Stimulated activated CD4-positive, alpha-beta T cell treated with anti-CD3 and anti-CD28 coated beads, Interleukin-4, amount 100 ng/mL, for 4 hours (primary cell): ENCODE measurements at regions not wholly inside any gene's neighbourhood (a gene's known extent, or its start where the extent isn't known, plus 50 kb on each side); places are given as distances from the start of the nearest gene placed in this dataset.

ENCODE experiments used
- DNase-seq, 2 experiments: peaks; one replicate each; pipeline ENCODE4 v3.0.0-alpha.2; 2020

DNA sequence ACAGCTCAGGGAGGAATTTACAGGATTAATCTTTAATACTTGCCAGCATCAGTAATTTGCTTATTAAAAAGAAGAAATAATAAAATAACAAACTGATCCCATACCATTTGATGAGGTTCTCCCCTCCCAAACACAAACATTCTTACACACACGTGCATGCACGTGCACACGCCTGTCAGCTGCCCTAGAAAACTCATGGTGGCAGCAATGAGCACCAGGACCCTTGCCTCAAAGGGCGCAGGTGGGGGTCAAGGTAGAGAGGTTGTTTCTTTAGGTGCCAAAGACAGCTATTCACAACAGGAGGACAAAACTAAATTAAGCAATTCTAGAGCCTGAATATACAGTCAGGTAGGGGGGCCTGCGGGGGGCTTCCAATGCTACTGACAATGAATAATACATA lies 219.3 kb downstream of the BUD13 start:
- DNase-seq = no peak

DNA sequence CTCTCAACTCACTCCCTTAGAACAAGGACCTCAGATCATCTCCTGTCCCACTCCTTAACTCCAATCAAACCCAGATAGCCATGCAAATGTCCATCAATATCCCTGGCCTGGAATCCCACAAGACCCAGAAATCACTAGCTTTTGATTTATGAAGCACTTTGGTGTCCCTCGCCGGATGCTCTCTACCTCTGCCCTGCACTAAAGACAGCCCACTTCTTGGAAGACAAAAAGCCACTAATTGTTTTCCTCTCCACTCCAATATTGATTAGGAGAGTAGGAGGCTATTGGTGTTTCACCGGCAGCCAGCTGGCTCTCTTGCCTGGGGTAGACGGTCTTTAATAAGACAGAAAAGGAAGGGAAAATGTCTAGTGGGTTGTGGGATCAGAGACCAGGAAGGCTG lies 221.2 kb downstream of the BUD13 start:
- DNase-seq = no peak

DNA sequence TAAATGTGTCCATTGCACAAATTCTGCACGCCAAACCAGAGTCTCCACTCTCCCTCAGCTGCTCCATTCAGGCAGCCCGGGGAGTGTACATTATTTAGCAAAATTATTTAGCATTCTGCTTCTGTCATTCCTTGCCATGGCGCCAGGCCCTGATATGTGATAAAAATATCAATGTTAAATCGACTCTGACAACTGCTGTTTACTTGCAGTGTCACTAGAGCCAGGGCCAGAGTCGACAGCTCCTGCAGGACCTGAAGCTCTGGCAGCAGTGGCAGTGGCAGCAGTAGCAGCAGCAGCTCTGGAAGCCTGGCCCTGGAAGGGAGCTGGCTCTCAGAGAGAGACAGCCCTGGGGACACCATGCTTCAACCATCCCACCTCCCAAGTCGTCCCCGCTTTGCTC lies 224.5 kb downstream of the BUD13 start:
- no peak for DNase-seq

DNA sequence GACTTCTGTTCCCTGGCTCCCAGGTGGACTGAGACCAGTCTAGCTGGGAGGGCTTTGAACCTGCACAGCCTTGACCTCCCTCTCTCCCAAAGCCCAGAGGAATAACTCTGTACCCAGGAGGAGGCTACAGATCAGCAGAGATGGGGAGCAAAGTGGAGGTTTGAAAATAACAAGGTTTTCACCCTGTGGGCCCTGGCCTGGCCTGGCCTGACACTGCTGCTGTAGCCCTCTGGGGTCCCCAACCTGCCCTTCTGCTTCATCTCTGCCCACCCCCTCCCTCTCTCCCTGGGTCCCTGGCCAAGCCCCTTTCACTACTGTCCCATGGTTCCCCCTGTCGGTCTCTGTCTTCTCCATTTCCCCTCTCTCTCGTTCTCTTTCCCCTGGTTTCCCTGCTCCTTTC lies 225.2 kb downstream of the BUD13 start:
- no peak for DNase-seq

DNA sequence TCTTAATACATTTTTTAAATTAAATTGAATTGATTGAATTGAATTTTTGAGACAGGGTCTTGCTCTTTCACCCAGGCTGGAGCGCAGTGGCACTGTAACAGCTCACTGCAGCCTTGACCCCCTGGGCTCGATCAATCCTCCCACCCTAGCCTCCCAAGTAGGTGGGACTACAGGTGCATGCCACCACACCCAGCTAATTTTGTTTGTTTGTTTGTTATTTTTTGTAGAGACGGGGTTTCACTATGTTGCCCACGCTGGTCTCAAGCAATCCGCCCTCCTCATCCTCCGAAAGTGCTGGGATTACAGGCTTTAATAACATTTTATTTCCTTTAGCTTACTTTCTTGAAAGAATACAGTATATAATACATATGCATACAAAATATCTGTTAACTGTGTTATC lies 226.9 kb downstream of the BUD13 start:
- DNase-seq = no peak

DNA sequence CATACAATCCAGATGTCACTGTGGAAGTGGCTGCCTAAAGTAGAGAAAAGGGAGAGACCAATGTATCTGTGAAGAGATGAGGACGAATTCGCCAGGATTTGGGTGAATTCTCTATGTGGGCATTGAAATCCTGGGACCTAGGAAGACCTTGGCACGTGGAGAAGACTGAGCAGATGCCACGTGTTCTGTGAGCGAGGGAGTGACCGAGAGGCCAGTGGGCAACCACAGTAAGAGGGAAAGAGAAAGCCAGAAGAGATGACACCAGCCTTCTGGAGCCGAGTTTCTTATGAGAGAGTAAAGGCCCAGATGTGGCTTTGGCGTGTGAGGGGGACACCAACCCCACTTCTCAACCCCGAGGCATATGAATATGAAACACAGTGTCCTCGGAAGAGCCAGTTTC lies 228.1 kb downstream of the BUD13 start:
- DNase-seq = no peak

DNA sequence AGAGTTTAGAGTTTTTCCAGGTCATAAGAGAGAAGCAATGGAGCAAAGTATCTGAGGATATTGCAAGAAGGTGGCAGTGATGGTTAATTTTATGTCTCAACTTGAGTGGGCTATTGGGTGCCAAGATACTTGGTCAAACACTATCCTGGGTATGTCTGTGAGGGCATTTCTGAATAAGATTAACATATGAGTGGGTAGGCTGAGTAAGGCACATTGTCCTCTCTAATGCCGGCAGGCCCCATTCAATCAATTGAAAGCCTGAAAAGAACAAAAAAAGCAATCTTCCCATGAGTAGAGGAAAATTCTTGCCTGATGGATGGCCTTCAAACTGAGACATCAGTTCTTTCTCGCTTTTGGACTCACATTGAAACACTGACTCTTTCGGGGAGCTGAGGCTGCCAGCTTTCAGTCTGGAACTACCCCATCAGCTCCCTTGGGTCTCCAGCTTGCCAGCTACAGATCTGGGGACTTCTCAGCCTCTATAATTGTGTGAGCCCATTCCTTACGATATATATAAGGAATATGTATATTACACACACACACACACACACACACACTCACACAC lies 228.8 kb downstream of the BUD13 start:
- DNase-seq = no peak

DNA sequence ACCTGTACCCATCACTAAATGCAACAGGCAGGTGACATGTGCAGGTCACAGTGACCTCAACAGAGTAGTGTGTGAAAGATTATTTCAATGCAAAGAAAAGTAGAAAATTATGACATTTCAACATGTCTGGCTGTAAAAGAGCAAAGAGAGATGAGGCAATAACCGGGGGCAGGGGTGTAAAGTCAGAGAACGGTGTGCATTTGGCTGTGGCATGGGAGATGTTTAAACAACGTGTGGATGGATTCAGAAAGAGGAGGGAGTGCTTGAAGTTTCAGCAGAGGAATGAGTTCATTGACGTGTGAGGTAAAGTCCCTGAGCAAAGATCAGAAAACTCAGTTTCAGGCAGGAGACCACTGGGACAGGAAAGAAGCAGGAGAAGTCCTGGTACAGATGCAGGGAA lies 229.7 kb downstream of the BUD13 start:
- DNase-seq = no peak

DNA sequence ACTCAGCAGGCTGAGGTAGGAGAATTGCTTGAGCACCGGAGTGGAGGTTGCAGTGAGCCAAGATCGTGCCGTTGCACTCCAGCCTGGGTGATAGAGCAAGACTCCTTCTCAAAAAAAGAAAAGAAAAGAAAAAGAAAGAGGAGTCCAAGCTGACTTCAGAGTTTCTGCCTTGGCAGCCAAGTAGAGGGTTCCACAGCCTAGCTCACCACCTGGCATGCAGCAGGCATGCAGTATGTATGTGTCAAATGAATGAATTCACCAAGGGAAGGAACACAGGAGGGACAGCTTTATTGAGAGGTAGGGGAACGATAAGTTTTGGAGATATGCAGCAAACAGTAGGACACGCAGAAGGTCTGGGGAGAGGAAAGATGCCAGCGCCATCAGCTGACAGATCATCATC lies 230.4 kb downstream of the BUD13 start:
- no peak for DNase-seq

DNA sequence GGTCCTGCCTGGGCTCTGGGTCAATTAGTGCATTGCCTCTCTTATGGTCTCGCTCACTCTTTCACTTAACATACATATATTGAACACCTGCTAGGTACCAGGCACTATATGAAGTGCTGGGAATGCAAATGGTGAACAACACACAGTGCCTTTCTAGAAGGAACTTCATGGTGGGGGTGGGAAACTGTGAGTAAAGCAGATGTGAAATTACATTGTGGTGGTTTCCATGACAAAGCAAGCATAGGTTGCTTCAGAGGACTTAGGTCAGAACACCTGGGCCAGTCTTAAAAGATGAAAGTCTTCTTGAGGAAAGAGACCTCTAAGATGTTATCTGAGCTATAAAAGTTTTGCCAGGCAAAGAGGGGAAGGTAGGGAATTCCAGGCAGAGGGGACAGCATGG lies 231.3 kb downstream of the BUD13 start:
- no peak for DNase-seq

DNA sequence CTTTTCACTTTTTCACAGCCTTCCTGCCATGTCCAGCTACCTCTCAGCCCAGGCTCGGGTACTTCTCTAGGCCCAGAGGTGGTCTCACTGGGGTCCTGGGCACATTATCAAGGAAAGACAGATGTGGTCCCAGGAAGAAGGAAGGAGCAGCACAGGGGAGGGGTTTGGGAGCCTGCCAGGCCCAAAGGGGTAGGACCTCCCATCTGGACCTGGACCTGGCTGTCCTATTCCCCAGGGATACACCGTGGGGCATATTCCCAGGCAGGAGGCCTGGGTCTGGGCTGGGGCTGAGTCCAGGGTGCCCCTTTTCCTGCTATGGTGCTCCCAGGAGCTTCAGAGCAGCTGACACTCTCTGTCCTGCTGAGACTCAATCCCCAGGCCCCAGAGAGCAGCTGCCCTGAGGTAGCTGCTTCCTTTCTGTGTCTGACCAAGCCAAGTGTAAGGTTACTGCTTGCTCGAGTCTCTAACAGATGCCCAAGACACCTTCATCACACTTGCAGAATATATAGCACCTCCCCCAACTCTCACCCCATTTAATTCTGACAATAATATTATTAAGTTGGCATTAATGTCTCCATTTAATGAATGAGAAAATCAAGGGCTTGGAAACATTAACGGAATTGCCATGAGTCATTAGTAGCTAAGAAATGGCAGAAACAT lies 232.0 kb downstream of the BUD13 start:
- DNase-seq = no peak

DNA sequence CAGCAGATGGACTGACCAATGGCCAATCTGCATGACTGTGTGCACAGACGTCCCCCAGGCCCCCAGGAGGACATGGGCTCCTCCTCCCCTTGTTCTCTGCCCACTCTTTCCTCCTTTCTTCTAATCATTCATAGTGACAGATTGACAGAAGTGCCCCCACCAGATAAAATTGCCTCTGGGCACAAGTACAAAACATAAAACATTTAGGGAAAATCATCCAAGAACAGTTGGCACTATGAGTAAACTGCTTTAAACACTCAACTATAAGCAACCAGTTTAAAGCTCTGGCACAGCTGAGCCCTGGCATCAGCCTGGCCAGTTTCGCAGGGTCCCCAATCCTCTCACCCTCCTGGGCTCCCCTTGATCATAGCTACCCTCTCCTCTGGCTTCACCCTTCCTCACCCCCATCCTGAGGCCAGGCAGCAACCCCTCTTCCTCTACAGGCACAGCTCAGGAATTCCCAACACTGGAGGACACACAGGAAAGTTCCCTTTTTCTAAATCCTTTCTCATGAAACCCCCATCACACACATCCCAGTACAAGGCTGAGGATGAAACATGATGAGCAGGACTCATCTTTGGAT lies 232.9 kb downstream of the BUD13 start:
- DNase-seq = no peak

DNA sequence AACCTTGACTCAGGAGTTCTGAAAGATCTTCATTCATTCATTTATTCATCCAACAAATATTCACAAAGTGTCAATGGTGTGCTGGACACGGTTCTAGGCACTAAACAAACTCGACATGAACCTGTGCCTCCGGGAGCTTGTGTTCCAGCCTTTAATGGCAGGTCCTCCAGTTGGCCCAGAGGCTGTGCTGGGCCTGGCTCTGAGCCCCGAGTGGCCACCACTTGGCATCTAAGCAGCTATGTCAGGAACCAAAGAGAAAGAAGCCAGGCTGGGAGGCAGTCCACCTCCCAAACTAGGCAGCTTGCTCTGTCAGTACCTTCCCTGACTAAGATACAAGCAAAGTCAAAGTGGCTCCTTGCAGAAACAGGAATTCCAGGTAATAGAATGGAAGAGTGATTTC lies 233.6 kb downstream of the BUD13 start:
- no peak for DNase-seq

DNA sequence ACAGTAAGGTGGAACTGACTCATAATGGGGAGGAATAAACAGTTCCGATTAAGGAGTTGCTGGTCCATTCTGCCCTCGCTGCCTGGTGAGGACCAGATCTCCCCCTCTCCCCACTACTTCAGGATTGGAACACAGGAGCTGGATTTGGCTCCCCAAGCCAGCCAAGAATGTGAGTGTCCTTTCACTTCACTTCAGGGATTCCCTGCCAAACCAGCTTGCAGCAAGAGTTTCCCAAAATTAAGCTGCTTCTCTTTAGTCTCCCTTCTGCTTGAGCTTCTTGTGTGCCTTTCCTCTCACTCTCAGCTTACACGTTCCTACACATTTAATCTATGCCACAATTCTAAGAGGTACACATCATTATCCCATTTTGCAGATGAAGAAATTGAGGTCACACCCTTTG lies 234.1 kb downstream of the BUD13 start:
- DNase-seq = no peak

DNA sequence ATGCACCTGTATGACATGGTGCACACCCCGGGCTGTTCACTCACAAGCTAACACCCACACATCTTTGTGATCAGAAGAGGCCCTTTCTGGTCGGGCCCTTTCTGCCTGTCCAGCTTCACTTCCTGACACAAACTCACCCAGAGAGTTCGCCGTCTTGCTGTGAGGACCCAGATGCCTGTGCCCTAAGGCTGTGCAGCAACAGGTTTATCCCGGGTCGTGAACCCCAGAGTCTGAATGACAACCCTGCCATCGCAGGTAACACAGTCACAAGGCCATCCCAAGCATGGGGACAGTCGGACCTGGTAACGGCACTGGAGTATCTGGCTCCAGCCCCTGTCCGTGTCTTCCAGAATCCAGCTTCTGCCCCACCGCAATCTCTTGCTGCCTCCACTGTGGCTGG lies 235.1 kb downstream of the BUD13 start:
- no peak for DNase-seq

DNA sequence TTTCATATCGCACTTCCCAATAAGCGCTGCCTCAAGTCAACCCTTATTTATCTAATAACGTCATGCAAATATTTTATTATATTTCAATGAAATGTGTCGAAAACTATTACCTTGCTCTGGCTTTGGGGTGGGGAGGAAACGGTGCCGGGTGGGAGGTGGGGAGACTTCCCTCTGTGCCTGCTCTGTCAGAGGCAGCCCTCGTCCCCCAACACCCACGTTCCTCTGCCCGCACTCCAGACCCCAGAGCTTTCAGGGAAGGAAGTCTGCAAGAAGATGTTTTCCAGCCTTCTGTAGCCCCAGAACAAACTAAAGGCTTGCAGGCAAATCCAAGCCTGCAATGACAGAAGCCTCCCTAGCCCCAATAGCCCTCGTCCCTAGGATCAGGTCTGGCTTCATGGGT lies 235.7 kb downstream of the BUD13 start:
- DNase-seq = no peak

DNA sequence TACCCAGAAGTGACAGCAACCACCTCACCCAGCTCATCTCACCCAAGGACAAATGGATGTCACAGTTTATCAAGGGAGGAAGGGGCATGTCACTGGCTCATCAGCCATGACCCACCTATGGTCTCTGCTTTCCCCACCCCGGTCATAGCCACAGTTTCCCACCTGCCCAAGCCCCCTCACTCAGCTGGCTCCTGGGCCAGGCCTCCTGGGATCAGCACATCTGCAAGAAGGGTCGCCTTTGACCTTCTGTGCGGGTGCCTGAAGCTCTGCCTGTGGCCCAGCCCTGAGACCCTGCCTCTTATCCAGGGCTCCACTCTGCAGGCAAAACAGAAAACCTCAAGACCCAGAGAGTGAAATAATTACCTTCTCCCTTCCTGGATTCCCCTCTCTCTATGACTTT lies 236.4 kb downstream of the BUD13 start:
- no peak for DNase-seq

DNA sequence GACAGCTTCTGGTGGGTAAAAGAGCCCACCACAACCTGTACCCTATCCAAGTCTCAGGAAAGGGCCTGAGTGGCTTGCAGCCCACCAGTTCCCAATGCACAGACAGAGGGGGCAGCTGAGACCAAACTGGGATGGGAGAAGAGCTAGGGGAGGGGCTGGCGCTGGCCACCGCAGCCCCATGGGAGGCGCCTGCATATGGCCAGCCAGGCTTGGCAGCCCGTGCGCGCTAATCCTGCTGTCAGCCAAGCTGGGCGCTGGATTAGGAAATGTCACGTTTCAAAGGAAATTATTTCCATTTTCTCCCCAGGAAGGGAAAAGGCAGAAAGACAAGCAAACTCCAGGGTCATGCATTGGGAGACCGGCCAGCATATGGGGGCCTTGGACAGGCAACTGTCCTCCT lies 236.8 kb downstream of the BUD13 start:
- no peak for DNase-seq

DNA sequence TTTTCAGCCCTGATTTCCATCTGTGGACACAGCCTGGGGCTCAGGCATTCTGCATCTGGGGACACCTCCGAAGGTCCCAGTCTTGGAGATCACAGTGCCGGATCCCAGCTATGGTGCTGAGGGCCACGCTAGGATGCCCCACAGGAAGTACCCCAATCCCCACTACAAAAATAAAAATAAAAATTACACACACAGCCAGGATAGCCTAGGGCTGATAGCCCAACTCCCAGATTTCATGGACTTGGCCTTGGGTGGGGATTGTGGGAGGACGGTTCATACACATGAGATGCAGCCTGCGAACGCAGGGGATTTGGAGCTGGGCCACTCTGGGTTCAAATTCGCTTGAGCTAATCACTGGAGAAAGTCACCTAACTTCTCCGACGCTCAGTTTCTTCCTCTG lies 237.7 kb downstream of the BUD13 start:
- DNase-seq = no peak

DNA sequence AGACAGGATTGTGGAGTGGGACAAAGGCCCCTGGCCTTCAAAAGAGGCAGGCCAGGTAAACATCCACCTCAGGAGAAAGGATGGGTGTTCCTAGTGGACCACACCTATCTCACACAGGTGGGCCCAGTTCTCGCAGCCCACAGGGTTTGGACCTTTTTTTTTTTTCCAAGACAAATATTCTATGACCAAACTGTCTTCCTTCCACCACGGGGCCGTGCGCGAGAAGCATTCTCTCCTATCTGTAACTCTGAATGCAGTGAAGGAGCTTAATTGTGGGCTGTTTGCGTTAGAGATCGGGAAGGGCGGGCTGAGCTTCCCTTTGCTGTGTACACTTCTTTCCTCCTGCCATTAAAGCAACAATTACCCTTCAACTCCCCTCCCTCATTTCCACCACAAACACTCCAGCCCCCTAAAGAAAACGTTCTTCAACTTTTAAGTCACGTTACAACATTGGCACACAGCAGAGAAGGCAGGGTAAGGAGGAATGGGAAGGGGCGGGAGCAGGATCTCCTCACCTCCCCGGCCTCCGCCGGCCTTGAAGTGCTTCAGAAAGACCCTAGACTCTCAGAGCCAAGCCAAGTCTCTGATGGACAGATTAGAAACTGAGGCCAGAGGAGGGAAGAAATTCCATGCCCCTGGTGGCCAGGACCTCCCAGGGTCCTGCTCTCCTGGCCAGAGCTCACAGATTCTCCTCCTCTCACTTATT lies 238.4 kb downstream of the BUD13 start:
- DNase-seq = no peak

DNA sequence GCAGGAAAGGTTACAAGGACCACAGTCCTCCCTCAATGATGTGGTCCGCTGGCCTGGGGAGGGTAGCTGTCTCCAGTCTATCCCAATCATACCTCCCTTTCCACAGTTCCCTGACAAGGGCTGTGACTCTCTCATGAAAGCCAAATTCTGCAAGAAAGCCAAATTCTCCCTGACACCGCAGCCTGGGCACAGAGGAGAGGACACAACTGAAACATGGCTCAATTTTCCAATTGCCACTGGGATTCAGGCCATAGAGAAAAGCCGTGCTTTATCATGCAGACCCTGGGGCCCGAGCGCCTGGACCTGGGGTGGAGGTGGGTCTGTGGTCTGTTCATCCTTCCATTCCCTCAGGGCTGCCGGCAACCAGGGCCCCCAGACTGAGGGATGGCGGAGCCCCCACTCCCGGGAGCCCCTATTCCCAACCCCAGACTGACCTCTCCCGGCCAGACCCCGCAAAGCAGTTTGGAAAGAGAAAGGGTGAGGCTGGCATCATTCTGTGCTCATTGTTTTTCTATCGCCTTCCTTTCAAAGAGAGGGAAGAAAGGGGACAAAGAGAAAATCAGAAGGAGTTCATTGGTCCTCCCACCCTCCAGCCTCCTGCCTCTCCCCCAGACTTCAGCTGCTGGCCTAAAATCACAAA lies 239.5 kb downstream of the BUD13 start:
- DNase-seq = no peak

DNA sequence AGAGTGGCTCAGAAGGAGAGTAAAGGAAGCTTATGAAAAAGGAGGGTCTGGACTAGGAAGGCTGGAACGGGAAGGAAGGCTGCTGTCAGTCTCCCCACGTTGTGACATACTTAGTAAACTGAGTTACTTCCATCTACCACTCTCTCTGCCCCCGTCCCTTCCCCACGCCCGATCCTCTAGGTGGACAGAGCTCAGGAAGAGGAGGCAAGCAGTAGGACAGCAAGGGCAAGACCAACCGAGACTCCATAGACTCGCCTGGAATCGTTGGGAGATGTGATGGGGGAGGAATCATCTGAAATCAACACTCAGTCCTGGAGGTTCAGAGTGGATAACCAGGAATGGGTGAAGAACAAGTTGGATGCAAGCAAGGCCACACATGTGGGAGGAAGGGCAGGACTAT lies 240.7 kb downstream of the BUD13 start:
- no peak for DNase-seq

DNA sequence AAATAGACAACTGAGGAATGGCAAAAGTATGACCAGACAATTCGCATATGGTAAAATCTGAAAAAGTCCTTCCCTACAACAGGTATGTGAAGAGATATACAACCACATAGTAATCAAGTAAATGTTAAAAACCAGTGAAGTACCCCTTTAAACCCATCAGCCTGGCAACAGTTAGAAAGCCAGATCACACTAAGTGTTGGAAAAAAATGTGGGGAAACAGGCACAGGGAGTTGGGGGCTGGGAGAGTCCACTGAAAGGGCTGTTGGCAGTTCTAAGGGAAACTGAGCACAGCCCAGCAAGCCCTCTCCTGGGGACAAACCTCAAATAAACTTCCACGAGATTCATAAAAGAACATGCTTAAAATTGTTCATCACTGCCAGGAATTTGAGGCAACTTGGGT lies 242.1 kb downstream of the BUD13 start:
- no peak for DNase-seq

DNA sequence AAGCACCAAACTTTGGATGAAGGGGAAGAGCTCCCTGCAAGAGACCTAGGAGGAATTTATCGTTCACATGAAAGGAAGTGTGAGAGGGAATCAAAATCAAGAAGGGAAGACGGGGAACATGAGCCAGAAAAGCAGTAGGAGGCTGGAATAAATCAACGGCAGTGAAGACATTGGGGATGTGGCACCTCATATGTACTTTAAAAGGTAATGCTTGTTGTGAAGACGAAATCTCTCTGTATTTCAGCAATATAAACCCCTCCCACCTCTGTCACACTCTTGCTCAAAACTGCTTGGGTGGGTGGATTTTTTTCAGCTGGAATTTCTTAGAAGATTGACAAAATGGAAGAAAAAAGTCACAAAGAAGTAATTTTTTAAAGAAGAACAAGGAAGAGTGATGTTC lies 243.5 kb downstream of the BUD13 start:
- no peak for DNase-seq
